ENCODE measurements at regions not wholly inside any gene's neighbourhood (a gene's known extent, or its start where the extent isn't known, plus 50 kb on each side); places are given as distances from the start of the nearest gene placed in this dataset.

DNA sequence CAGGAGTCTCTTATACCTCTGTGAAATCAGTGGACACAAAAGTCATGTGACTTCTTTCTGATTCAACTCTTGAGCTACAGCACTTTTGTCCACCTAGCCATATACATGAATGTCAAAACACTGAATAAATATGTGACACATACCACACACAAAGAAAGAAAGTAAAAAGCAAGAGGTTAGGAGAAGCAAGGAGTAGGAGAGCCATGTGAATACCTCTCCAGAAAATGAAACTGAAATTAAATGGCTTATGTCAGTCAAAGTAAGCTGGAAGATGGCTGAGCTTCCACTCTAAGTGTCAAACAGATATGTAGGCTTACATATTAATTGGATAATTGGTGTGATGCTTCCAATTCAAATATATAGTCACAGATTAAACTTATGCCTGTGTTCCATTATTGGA, 1050.5 kb downstream of the BCL11A start:
- TF ChIP-seq, protein P1, sequence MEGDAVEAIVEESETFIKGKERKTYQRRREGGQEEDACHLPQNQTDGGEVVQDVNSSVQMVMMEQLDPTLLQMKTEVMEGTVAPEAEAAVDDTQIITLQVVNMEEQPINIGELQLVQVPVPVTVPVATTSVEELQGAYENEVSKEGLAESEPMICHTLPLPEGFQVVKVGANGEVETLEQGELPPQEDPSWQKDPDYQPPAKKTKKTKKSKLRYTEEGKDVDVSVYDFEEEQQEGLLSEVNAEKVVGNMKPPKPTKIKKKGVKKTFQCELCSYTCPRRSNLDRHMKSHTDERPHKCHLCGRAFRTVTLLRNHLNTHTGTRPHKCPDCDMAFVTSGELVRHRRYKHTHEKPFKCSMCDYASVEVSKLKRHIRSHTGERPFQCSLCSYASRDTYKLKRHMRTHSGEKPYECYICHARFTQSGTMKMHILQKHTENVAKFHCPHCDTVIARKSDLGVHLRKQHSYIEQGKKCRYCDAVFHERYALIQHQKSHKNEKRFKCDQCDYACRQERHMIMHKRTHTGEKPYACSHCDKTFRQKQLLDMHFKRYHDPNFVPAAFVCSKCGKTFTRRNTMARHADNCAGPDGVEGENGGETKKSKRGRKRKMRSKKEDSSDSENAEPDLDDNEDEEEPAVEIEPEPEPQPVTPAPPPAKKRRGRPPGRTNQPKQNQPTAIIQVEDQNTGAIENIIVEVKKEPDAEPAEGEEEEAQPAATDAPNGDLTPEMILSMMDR (conservative IDR thresholded peaks at IDR 0.05; ENCODE audit: low read depth, low read length): no peak
- no peak for DNase-seq (ENCODE audit: low read depth)
- H3K4me3 ChIP-seq (ENCODE audit: low read length): no peak overlapping the region

DNA sequence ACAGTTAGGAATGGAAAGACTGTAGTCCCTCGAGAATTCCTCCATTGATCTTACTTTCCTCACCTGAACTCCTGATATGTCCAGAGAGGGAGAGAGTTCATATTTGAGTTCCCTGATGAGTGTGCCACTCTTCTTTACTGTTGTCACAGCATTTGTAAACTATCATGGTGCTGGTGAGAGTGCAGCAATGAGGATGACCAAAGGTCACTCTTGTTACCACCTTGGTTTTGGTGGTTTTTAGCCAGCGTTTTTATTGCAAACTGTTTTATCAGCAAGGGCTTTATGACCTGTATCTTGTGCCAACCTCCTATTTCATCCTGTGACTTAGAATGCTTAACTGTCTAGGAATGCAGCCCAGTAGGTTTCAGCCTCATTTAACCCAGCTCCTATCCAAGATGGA, 1062.5 kb downstream of the BCL11A start:
- TF ChIP-seq, protein P1 (conservative IDR thresholded peaks at IDR 0.05; ENCODE audit: low read depth, low read length): no peak
- H3K4me3 ChIP-seq (ENCODE audit: low read length): no peak overlapping the region
- DNase-seq (ENCODE audit: low read depth): no peak

DNA sequence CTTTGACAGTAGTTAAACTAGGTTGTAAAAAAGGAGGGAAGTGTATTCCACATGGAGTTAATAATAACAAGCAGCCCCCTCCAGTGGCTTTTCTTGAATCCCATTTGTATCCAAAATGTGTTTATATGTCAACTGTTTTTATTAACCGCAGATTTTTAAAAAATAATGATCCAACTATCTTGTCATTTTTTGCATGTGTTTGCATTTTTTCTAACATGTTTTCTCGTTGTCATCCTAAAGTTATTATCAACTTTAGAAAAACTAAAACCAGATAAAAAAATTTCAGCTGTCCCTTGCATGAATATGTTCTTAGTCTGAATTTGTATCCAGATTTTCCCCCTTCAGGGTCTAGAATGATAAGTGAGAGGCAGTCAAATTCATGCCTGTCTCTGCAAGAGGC, 1063.3 kb downstream of the BCL11A start:
- no peak overlapping the region for H3K4me3 ChIP-seq (ENCODE audit: low read length)
- DNase-seq (ENCODE audit: low read depth): no peak
- TF ChIP-seq, protein P1 (conservative IDR thresholded peaks at IDR 0.05; ENCODE audit: low read depth, low read length): no peak

DNA sequence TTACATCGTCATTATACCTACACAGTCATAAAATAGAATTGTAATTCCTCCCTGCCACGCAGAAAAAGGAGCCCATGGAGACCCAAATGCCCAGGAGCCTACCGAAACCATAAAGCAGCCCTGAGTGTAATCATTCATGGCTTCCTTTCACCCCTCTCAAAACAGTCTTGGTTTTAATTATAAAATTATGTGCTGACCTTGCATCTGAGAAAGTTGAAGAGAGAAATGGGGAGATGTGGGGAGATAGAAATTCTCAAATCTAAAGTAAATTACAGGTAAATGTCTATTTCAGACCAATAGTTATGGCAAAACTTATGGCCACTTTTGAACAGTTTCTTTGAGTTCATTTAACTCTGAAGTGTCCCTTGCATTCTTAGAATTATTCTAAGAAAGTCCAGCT, 1068.8 kb downstream of the BCL11A start:
- no peak for DNase-seq (ENCODE audit: low read depth)
- TF ChIP-seq, protein P1 (conservative IDR thresholded peaks at IDR 0.05; ENCODE audit: low read depth, low read length): no peak
- H3K4me3 ChIP-seq (ENCODE audit: low read length): no peak overlapping the region

DNA sequence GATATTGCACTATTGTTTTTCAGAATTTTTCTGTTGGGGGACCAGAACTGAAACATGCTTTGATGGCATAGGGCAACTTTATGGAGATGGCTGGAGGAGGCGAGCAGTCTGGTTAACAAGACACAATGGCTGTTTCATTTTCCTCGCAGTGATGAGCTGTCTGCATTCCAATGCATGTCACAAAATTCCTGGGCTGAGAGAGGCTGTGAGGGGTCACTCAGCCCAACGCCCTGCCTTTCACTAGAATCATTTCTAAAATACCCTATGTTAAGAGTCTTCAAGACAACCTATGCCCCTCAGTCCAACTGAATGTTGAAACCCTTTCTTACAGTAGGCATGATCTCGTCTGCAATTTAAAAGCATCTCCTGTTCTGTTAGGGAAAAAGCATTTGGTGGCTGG, 1090.0 kb downstream of the BCL11A start:
- H3K4me3 ChIP-seq (ENCODE audit: low read length): no peak overlapping the region
- TF ChIP-seq, protein P1 (conservative IDR thresholded peaks at IDR 0.05; ENCODE audit: low read depth, low read length): no peak
- no peak for DNase-seq (ENCODE audit: low read depth)

DNA sequence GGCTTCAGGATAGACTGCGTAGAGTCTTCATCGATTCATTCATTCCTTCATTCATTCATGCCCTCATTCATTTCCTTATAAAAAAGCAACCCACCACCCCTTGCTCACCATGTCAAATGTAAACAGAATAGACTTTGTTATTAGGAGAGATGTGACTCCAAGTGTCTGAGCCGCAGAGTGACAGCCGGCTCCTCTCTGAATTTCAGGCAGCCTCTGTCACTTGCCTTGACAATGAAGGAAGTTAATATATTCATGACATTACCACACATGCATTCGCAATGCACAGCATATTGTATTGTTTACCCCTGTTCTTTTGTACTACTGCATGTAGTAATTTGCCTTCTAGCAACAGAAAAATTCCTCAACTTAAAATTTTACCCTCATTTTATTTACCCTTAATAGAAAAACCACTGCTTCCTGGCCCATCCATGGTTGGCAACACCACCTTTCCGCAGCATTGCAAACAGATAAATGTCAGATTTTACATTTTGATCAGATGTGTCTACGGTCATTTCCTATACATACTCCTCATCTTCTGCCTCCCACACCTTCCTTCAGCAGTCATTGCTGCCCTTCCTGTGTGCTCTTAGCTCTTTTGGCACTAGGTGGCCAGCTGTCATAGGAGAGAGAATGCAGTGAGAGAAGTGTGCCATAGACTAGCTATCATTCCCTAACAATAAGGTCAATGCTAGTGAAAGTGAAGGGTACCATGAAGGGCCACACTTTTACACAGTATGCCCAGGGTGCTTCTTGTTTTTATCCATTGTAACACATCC, 1090.8 kb downstream of the BCL11A start:
- TF ChIP-seq, protein P1 (conservative IDR thresholded peaks at IDR 0.05; ENCODE audit: low read depth, low read length): no peak
- DNase-seq (ENCODE audit: low read depth): no peak
- no peak overlapping the region for H3K4me3 ChIP-seq (ENCODE audit: low read length)

DNA sequence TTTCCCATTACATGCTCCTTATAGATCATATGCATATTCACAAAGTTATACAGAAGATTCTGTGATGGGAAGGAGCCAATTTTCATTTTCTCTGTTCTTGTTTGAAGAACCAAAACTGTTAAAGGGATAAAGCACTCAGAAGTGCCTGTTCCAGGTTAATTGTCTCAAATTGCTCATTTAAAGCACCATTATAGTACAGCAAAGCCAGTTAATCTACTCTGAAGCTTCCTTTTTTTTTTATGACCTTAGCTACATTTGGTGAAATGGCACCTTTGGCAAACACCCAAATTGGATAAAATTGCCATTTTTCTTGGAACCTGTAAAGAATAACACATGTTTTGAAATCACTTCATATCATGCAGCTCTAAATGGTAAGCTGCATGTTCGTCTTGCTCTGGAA, 1092.3 kb downstream of the BCL11A start:
- H3K4me3 ChIP-seq (ENCODE audit: low read length): no peak overlapping the region
- TF ChIP-seq, protein P1 (conservative IDR thresholded peaks at IDR 0.05; ENCODE audit: low read depth, low read length): no peak

More for the DNA sequence above, 1092.3 kb downstream of the BCL11A start:
- no peak for DNase-seq (ENCODE audit: low read depth)

Measured in retinal pigment epithelial cell (primary cell).